Embryonic facial prominence (tissue), 1 donor: ENCODE measurements at regions not wholly inside any gene's neighbourhood (a gene's known extent, or its start where the extent isn't known, plus 50 kb on each side); places are given as distances from the start of the nearest gene placed in this dataset.
A peak's percentile ranks its signal among the peaks of the same experiment; 100 is the strongest.
"Not testable (repeated sequence)": the region's sequence is repeated elsewhere in the genome, so short reads cannot be mapped to it uniquely, and the experiment has no call there.

ENCODE experiments used
- DNase-seq: peaks from one replicate; pipeline ENCODE4 v3.0.0-alpha.2; 2016; ENCODE audit errors: extremely low spot score

DNA sequence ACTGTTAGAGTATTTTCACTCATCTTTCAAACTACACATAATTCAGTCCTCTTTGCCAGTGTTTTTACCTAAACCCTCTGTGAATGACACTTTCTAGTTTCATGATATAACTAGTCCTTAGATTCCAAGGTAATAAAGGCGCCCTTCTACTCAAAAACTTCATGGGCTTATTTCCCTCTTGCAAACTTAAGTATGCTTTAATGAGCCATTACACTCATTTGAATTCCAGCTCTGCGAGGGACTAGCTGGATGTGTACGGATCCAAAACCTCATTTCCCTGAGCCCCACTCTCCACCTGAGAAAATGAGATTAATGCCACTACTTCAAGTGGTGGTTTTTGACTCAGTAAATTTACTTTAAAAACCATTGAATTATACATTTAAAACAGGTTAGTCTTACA is 141.1 kb downstream of the NDUFA12 start:
- no peak for DNase-seq

- DNase-seq: no peak
Observed at GRCh38 chr12:94856324-94856723, 147.2 kb downstream of the NDUFA12 start.

GRCh38 chr12:94855853-94856252 is 147.6 kb downstream of the NDUFA12 start:
- DNase-seq: no peak

DNA sequence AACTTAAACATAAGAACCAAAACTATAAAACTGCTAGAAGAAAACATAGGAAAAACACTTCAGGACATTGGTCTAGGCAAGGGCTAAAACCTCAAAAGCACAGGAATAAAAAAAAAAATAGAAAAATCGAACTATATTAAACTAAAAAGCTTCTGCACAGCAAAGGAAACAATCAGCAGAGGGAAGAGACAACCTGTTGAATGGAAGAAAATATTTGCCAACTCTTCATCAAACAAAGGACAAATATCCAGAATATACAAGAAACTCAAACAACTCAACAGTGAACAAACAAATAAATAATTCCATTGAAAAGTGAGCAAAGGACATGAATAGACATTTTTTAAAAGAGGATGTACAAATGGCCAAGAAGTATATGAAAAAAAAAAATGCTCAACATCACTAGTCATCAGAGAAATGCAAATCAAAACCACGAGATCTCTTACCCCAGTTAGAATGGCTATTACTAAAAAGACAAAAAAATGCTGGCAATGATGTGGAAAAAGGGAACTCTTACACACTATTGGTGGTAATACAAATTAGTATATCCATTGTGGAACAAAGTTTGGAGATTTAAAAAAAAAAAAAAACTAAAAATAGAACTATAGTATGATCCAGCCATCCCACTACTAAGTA is 152.0 kb downstream of the NDUFA12 start:
- no peak for DNase-seq

DNA sequence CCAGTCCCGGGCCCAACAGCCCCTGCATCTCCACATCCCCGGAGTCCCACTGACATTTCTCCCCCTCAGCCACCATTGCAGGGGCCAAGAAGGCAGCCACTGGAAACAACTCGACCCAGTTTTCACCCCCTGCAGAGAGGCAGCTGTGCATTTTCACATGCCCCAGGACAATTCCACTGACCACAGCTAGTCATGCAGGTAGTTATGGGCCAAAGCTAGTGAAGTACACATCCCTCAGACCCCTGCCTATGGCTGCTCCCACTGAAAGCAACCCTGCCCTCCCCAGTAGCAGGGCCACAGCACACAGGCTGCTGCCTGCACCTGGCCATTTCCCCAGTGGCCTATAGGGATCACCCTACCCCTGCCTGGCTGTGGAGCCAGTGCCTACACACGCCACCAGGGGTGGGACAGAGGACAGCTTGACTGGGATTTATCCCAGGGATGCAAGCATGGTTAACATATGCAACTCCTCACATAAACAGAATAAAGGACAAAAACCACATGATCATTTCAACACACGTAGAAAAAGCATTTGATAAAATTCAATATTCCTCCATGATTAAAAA is 154.0 kb downstream of the NDUFA12 start:
- no peak for DNase-seq

DNA sequence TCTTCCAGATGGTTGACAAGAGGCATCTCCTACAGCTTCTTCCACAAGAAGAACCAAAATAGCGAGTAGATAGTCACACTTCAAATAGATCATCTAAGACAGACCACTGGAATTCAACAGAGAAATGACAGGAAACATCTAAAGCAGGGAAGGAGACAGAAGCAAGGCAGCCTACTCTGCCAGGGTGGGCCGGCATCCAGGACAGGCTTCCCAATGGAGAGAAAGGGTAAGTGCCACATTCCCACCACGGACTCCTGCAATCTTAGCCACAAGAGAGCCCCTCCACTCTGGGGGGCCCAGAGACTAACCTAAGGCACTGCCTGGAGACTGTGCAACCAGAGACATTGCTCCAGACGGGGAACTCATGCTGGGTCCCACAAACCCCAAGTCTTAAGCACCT is 154.5 kb downstream of the NDUFA12 start:
- DNase-seq: no peak

DNA sequence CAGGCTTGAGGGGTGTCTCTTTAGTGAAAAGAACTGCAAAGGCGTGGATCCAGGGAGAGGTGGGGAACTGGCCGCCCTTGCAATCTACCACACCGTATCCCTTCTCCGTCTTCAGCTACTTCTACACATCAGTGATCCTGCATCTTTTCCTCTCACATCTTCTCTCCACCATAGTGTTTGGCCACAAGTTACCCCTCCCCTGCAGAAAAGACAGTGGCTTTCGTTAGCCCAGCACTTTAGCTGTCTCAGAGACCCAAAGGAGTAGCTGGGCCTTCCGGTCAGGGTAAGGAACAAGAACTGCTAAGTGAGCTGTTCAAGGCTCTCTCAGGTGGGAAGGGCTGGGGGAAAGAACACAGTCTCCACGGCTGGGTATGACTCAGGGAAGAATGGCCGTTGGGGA is 158.4 kb downstream of the NDUFA12 start:
- DNase-seq: no peak

DNA sequence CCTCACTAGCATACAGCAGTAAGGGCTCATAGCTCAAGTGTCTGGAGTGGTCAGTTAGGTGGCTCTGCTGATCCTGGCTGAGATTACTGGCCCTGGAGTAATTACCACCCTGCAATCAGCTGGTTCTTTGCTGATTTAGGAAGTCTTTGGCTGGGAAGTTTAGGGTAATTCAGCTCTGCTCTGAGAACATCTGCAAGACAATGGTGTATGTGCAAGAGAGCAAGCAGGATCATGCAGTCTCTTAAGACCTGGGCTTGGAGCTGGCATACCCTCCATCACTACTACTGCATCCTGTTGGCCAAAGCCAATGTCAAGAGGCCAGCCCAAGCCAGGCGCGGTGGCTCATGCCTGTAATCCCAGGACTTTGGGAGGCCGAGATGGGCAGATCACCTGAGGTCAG is 159.0 kb downstream of the NDUFA12 start:
- no peak for DNase-seq

DNA sequence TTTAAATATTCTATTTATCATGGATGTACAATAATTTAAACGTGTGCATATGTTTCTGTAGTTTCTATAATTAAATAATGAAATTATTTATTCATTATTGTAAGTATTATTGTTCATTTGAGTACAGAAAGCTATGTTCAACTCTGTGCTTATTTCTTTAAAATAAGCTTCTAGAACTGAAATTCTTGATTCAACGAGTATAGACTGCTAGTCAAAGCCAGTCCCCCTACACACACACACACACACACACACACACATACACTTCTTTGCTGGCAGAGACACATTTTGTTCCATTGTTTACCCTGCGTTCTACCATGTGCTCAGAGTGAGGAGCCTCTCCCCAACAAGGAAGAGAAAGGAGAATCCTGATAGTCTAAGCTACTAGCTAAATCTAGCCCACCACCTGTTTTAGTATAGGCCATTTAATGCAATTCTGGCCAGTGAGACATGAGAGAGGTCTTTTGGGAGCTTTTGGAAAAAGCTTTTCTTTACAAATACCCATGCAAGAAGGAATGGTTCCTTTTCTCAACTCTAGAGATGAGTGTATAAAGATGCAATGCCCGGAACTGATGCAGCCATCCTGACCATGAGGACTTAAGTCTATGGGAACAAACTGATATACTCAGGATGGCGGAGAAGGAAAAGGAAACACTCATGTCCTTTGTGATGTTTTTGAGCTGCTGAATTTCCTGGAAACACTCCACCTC is 161.4 kb downstream of the NDUFA12 start:
- DNase-seq: no peak

- no peak for DNase-seq
Observed at GRCh38 chr12:94841177-94841576, 162.3 kb downstream of the NDUFA12 start.

- DNase-seq: no peak
Observed at GRCh38 chr12:94839347-94839746, 164.2 kb downstream of the NDUFA12 start.

DNA sequence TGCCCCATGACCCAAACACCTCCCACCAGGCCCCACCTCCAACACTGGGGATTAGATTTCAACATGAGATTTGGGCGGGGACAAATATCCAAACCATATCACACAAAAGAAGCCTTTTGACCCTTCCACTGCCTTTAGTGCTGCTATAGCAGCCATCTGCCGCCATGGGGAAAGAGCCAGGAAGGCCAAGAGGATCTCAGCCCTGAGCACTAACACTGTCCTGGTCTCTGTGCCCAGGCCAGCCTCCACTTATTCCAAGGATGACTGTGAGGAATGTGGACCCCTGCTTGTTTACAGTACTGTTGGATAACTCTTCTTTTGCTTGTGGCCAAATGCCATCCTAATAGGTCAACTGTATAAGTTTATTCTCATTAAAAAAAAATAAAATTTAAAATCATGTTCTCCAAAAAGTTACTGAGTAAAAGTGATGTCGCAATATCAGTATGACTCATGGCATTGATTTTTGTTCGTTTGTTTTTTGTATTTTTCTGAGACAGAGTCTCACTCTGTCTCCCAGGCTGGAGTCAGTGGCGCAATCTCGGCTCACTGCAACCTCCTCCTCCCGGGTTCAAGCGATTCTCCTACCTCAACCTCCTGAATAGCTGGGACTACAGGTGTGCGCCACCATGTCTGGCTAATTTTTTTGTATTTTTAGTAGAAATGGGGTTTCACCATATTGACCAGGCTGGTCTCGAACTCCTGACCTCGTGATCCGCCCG is 166.4 kb downstream of the NDUFA12 start:
- DNase-seq: not testable (repeated sequence)

GRCh38 chr12:94834036-94834625 is 169.4 kb downstream of the NDUFA12 start:
- no peak for DNase-seq

DNA sequence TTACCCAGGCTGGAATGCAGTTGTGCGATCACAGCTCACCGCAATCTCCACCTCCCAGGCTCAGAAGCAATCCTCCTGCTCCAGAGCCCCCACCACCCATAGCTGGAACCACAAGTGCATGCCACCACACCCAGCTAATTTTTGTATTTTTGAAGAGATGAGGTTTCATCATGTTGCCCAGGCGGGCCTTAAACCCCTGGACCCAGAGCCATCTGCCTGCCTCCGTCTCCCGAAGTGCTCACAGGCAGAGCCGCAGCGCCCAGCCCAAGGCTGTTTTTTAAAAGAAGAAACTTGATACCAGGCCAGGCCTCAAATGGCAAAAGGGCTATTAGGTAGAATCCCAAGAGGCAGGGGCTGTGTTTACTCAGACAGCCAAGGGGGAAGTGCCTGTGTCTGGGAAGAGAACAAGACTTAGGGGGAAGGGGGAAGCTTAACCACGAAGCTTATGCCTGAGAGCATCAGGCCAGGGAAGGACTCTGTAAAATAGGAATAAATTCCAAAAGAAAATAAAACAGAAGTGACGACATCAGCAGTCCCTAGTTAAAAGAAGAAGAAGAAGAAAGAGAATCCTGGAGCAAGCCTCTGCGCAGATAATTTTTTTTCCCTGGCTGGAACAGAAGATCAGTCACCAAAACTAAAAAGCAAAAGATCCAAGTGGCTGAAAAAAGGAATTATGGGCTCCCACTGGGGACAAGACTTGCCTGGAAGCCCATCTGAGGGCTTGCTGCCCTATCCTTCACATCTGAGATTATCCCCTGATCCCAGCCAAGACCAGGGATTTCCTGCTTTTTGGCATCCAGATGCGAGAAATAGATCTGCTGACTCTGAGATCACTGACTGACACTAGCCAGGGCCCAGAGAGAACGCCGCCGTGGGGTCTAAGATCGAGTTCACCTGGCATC is 170.5 kb downstream of the NDUFA12 start:
- peak; percentile 9 for DNase-seq

- DNase-seq: no peak
Observed at GRCh38 chr12:94832105-94832504, 171.4 kb downstream of the NDUFA12 start.

DNA sequence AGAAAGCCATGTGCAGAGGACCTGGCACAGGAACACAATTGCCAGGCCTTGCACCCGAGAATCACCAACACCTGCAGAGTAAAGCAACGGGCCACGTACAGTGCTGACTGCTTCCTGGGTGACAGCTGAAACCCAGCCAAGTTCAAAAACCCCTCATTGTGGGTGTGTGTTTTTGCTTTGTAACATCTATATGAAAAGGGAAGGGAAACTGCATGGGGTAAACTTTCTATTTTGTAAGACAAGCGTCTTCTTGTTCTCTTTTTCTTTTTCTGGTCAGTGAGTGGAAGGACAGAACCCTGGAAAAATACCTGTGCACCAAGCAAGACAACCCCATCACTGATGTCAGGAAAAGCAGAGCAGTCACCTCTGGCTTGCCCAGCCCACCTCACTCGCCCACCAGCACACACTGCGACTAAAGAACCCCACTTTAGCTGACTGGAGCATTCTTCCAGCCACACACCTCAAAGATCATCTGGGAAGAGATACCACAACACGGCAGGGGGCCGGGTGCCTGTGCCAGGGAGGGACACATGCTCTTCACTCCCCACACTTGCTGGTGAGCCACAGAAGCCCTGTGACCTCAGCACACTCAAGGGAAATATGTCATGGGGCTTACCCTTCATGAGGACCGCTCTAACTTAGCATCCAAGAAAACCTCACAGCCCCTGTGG is 172.3 kb downstream of the NDUFA12 start:
- DNase-seq: no peak

DNA sequence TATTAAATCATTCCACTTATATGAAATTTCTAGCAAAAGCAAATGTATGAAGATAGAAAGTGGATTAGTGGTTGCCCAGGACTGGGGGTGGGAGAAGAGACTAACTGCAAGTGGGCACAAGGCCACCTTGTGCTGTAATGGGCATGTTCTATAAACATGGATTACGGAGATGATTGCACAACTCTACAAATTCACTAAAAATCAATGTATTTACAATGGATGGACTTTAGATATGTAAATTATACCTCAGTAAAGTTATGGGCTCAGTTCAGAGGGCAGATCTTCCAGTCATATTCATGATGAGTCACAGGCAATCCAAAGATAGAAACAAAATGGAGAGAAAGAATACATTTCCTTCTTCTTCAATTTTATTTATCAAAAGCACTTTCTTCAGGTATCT is 173.9 kb downstream of the NDUFA12 start:
- DNase-seq: no peak

GRCh38 chr12:94819011-94819410 is 168.7 kb upstream of the TMCC3 start:
- DNase-seq: no peak

- no peak for DNase-seq
Observed at GRCh38 chr12:94817695-94818075, 167.3 kb upstream of the TMCC3 start.

- DNase-seq: not testable (repeated sequence)
Observed at GRCh38 chr12:94817201-94817600, 166.8 kb upstream of the TMCC3 start.

DNA sequence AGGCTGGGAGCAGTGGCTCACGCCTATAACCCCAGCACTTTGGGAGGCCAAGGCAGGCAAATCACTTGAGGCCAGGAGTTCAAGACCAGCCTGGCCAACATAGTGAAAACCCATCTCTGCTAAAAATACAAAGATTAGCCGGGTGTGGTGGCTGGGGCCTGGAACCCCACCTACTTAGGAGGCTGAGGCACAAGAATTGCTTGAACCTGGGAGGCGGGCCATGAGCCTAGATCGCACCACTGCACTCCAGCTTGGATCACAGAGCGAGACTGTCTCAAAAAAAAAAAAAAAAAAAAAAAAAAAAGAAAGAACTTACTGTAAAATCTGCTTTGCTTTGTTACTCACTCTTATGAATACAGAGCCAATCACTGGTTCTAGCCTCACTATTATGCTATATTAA is 166.4 kb upstream of the TMCC3 start:
- not testable (repeated sequence) for DNase-seq
